Lower leg skin (tissue), 4 donors: ENCODE measurements at regions not wholly inside any gene's neighbourhood (a gene's known extent, or its start where the extent isn't known, plus 50 kb on each side); places are given as distances from the start of the nearest gene placed in this dataset.

Source experiments
- DNase-seq, 2 donors: peaks; one replicate each; pipeline ENCODE4 v3.0.0-alpha.2; 2019; ENCODE audit warnings: low spot score in 2 of 2
- H3K4me3 ChIP-seq: fragments of 200-600 bp; sonication (generic); 2 replicates; pipeline ENCODE4 v1.5.1; 2017; ENCODE audit warnings: mild to moderate bottlenecking, low read depth; ENCODE audit not compliant: poor library complexity, severe bottlenecking
- POLR2A ChIP-seq, 2 donors: fragments of 450-650 bp; IDR thresholded peaks; one replicate each; pipeline ENCODE4 v1.6.1; 2016 to 2017; ENCODE audit warnings: antibody characterized with exemption in 2 of 2, mild to moderate bottlenecking in 1 of 2, moderate library complexity in 1 of 2
- WGBS, 2 donors: methylation state at CpG; one replicate each; pipeline ENCODE4 v1.1.5; 2018; 5-methylcytosine and 5-hydroxymethylcytosine counted together
- intact Hi-C: fragments of 100-400 bp; cut with DNase I; formaldehyde crosslinking; loops from one replicate; pipeline ENCODE4 v1.15.0; 2023; ENCODE audit warnings: low total_unique reads
- TF ChIP-seq, protein P1 (sequence below), 3 donors: fragments of 450-650 bp; IDR thresholded peaks; one replicate each; pipeline ENCODE4 v1.5.1; 2016; ENCODE audit warnings: antibody characterized with exemption in 3 of 3, mild to moderate bottlenecking in 3 of 3, moderate library complexity in 2 of 3

DNA sequence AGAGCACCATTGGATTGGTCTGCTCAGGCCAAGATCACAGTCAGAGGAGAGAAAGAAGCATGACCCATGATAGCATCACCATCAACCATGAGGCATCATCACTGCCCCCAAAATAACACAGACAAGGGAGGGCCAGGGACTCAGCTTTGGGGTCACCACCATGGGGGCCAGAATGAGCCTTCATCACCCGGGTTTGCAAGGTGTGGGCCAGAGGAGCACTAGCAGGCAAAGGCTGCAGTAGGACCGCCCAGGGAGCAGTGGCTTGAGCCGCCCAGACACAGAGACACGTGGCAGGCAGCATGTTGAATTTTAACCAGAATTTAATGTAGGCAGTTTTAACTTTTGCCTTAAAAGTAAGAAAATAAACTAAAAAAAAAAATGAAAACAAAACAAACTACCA is 53.7 kb upstream of the TMPRSS2 start:
- intact Hi-C loops: no loop called here
- H3K4me3 ChIP-seq: no peak overlapping the region
- WGBS, 2 donors: 64 to 74% methylated on average over 4 of the region's 4 CpGs
- TF ChIP-seq, protein P1, sequence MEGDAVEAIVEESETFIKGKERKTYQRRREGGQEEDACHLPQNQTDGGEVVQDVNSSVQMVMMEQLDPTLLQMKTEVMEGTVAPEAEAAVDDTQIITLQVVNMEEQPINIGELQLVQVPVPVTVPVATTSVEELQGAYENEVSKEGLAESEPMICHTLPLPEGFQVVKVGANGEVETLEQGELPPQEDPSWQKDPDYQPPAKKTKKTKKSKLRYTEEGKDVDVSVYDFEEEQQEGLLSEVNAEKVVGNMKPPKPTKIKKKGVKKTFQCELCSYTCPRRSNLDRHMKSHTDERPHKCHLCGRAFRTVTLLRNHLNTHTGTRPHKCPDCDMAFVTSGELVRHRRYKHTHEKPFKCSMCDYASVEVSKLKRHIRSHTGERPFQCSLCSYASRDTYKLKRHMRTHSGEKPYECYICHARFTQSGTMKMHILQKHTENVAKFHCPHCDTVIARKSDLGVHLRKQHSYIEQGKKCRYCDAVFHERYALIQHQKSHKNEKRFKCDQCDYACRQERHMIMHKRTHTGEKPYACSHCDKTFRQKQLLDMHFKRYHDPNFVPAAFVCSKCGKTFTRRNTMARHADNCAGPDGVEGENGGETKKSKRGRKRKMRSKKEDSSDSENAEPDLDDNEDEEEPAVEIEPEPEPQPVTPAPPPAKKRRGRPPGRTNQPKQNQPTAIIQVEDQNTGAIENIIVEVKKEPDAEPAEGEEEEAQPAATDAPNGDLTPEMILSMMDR (IDR thresholded peaks at IDR 0.05): no peak
- no peak for TF ChIP-seq POLR2A (IDR thresholded peaks at IDR 0.05)
- peak in 1 of 2 donors; percentile 61 for DNase-seq

DNA sequence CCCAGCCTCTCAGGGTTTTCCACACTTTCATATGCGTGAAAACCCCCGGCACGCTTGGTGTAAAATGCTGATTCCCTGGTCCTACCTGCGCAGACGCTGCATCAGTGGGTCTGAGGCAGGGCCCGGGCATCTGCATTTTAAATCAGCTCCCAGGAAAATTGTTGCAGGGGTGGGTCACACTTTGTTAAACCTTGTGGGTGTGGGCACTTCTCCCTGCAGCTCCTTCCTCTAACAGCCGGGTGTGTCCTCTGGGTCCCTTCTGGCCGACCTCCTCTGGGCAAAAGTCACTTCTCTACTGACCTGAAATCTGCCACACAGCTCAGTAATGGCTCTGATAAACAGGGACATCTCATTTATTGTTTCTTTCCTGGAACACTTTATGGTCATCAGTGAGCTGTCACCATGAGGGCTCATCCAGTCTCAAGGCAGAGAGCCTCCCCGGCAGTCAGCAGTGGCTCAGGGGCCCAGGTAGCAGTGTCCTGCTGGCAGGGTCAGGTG is 52.8 kb upstream of the TMPRSS2 start:
- WGBS, 2 donors: 46 to 54% methylated on average over 8 to 9 of the region's 9 CpGs
- DNase-seq: peak in 1 of 2 donors; percentile 74
- no peak for TF ChIP-seq POLR2A (IDR thresholded peaks at IDR 0.05)
- TF ChIP-seq, protein P1 (IDR thresholded peaks at IDR 0.05): no peak
- intact Hi-C loops: no loop called here
- H3K4me3 ChIP-seq: no peak overlapping the region

- 39 to 46% methylated on average over 15 of the region's 15 CpGs for WGBS, 2 donors
- no peak overlapping the region for H3K4me3 ChIP-seq
- DNase-seq: no peak
- TF ChIP-seq POLR2A (IDR thresholded peaks at IDR 0.05): no peak
- TF ChIP-seq, protein P1 (IDR thresholded peaks at IDR 0.05): no peak
- intact Hi-C loops: no loop called here
These were observed 52.0 kb upstream of the TMPRSS2 start for GRCh38 chr21:41559658-41560631.

GRCh38 chr21:41558842-41559241 is 50.9 kb upstream of the TMPRSS2 start:
- no peak overlapping the region for H3K4me3 ChIP-seq
- intact Hi-C loops: no loop called here
- TF ChIP-seq POLR2A (IDR thresholded peaks at IDR 0.05): no peak
- TF ChIP-seq, protein P1 (IDR thresholded peaks at IDR 0.05): no peak
- no peak for DNase-seq

DNA sequence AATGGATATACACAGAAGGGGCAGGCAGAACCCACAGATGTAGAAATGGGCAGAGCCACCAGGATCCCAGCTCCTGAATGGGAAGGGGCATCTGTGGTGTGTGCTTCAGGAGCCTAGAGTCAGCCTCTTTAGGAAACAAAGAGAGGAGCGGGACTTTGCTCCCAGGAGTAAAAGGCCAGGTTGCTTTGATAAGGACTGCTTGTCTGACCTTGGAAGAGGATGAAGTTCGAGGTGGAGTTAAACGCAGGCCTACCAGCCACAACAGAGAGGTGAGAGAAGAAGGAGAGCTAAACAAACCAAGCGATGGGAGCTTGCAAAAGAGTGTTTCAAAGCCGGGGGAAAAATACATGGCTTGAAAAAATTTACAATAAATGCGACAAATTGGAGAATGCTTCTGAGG is 49.9 kb upstream of the TMPRSS2 start:
- peak in 1 of 2 donors; percentile 31 for DNase-seq

More for the DNA sequence above, 49.9 kb upstream of the TMPRSS2 start:
- intact Hi-C loops: no loop called here
- WGBS, 2 donors: 91 to 95% methylated on average over 6 of the region's 6 CpGs
- TF ChIP-seq POLR2A (IDR thresholded peaks at IDR 0.05): no peak
- TF ChIP-seq, protein P1 (IDR thresholded peaks at IDR 0.05): no peak
- H3K4me3 ChIP-seq: no peak overlapping the region
